HG02759 (cell line): ENCODE measurements at regions not wholly inside any gene's neighbourhood (a gene's known extent, or its start where the extent isn't known, plus 50 kb on each side); places are given as distances from the start of the nearest gene placed in this dataset.
"Not testable (repeated sequence)": the region's sequence is repeated elsewhere in the genome, so short reads cannot be mapped to it uniquely, and the experiment has no call there.

Experiments
- ATAC-seq: cut with Tn5 transposase; IDR thresholded peaks from one replicate; pipeline ENCODE4 v1.9.1; 2021; ENCODE audit warnings: mild to moderate bottlenecking, moderate library complexity; ENCODE audit not compliant: unreplicated experiment

GRCh38 chr2:7420530-7420929 lies 503.3 kb downstream of the RNF144A start:
- no peak for ATAC-seq

GRCh38 chr2:7424481-7424880 lies 507.3 kb downstream of the RNF144A start:
- no peak for ATAC-seq

GRCh38 chr2:7427293-7428060 lies 510.3 kb downstream of the RNF144A start:
- peak; percentile 51 for ATAC-seq

GRCh38 chr2:7428454-7429204 lies 511.4 kb downstream of the RNF144A start:
- ATAC-seq: no peak

- ATAC-seq: no peak
Observed at GRCh38 chr2:7429733-7430132, 512.5 kb downstream of the RNF144A start.

GRCh38 chr2:7430421-7430868 lies 513.2 kb downstream of the RNF144A start:
- peak; percentile 7 for ATAC-seq

- ATAC-seq: peak; percentile 69
Observed at GRCh38 chr2:7430869-7431641, 513.8 kb downstream of the RNF144A start.

GRCh38 chr2:7432436-7432835 lies 515.2 kb downstream of the RNF144A start:
- no peak for ATAC-seq

- ATAC-seq: no peak
Observed at GRCh38 chr2:7436096-7436906, 519.1 kb downstream of the RNF144A start.

GRCh38 chr2:7437141-7437540 lies 519.9 kb downstream of the RNF144A start:
- no peak for ATAC-seq

GRCh38 chr2:7437716-7438632 lies 520.8 kb downstream of the RNF144A start:
- ATAC-seq: no peak

- ATAC-seq: no peak
Observed at GRCh38 chr2:7438855-7439254, 521.6 kb downstream of the RNF144A start.

GRCh38 chr2:7440977-7441376 lies 523.8 kb downstream of the RNF144A start:
- no peak for ATAC-seq

- not testable (repeated sequence) for ATAC-seq
Observed at GRCh38 chr2:7441841-7442240, 524.6 kb downstream of the RNF144A start.

GRCh38 chr2:7444626-7445025 lies 527.4 kb downstream of the RNF144A start:
- ATAC-seq: no peak

GRCh38 chr2:7448578-7449264 lies 531.5 kb downstream of the RNF144A start:
- no peak for ATAC-seq

- no peak for ATAC-seq
Observed at GRCh38 chr2:7449298-7449697, 532.1 kb downstream of the RNF144A start.

GRCh38 chr2:7450188-7450832 lies 533.1 kb downstream of the RNF144A start:
- ATAC-seq: no peak

GRCh38 chr2:7450833-7451190 lies 533.6 kb downstream of the RNF144A start:
- ATAC-seq: no peak
